ENCODE measurements at regions not wholly inside any gene's neighbourhood (a gene's known extent, or its start where the extent isn't known, plus 50 kb on each side); places are given as distances from the start of the nearest gene placed in this dataset.

- Histone ChIP-seq H3K27me3 (ENCODE audit: control insufficient read depth, insufficient read depth, low read length) (no peaks in the 10 kb centered on the region), H3K9me3 (ENCODE audit: control insufficient read depth, low read depth, low read length) (peaks cover 3% of the 10 kb centered on the region), H3K27ac (ENCODE audit: low read length) (no peak overlapping the region), H3K4me3 (ENCODE audit: low read length) (no peak overlapping the region), H3K9ac (ENCODE audit: low read length) (no peak overlapping the region), H3K4me1 (ENCODE audit: control insufficient read depth, low read depth, low read length) (no peaks in the 10 kb centered on the region), H3K36me3 (ENCODE audit: control insufficient read depth, low read depth, low read length) (no peaks in the 10 kb centered on the region)
These were observed 97.3 kb upstream of the FOXA2 start for GRCh38 chr20:22681591-22682248.

- H3K9ac ChIP-seq (ENCODE audit: low read length): no peak overlapping the region
- no peak overlapping the region for H3K4me3 ChIP-seq (ENCODE audit: low read length)
- no peaks in the 10 kb centered on the region for H3K27me3 ChIP-seq (ENCODE audit: control insufficient read depth, insufficient read depth, low read length)
- H3K4me1 ChIP-seq (ENCODE audit: control insufficient read depth, low read depth, low read length): no peaks in the 10 kb centered on the region
- H3K27ac ChIP-seq (ENCODE audit: low read length): no peak overlapping the region
- H3K9me3 ChIP-seq (ENCODE audit: control insufficient read depth, low read depth, low read length): peaks cover 3% of the 10 kb centered on the region
- no peaks in the 10 kb centered on the region for H3K36me3 ChIP-seq (ENCODE audit: control insufficient read depth, low read depth, low read length)
These were observed 98.0 kb upstream of the FOXA2 start for GRCh38 chr20:22682381-22682780.

- Histone ChIP-seq H3K36me3 (ENCODE audit: control insufficient read depth, low read depth, low read length) (no peaks in the 10 kb centered on the region), H3K9me3 (ENCODE audit: control insufficient read depth, low read depth, low read length) (no peaks in the 10 kb centered on the region), H3K4me3 (ENCODE audit: low read length) (no peak overlapping the region), H3K27me3 (ENCODE audit: control insufficient read depth, insufficient read depth, low read length) (no peaks in the 10 kb centered on the region), H3K9ac (ENCODE audit: low read length) (no peak overlapping the region), H3K27ac (ENCODE audit: low read length) (no peak overlapping the region), H3K4me1 (ENCODE audit: control insufficient read depth, low read depth, low read length) (no peaks in the 10 kb centered on the region)
These were observed 99.8 kb upstream of the FOXA2 start for GRCh38 chr20:22684072-22684762.

- H3K36me3 ChIP-seq (ENCODE audit: control insufficient read depth, low read depth, low read length): no peaks in the 10 kb centered on the region
- H3K9me3 ChIP-seq (ENCODE audit: control insufficient read depth, low read depth, low read length): no peaks in the 10 kb centered on the region
- no peak overlapping the region for H3K9ac ChIP-seq (ENCODE audit: low read length)
- H3K27ac ChIP-seq (ENCODE audit: low read length): no peak overlapping the region
- H3K27me3 ChIP-seq (ENCODE audit: control insufficient read depth, insufficient read depth, low read length): no peaks in the 10 kb centered on the region
- H3K4me1 ChIP-seq (ENCODE audit: control insufficient read depth, low read depth, low read length): no peaks in the 10 kb centered on the region
- no peak overlapping the region for H3K4me3 ChIP-seq (ENCODE audit: low read length)
These were observed 100.5 kb upstream of the FOXA2 start for GRCh38 chr20:22684763-22685443.

GRCh38 chr20:22686097-22686496, 101.7 kb upstream of the FOXA2 start:
- no peaks in the 10 kb centered on the region for H3K36me3 ChIP-seq (ENCODE audit: control insufficient read depth, low read depth, low read length)
- no peaks in the 10 kb centered on the region for H3K4me1 ChIP-seq (ENCODE audit: control insufficient read depth, low read depth, low read length)
- H3K9me3 ChIP-seq (ENCODE audit: control insufficient read depth, low read depth, low read length): no peaks in the 10 kb centered on the region
- H3K27ac ChIP-seq (ENCODE audit: low read length): no peak overlapping the region
- H3K9ac ChIP-seq (ENCODE audit: low read length): no peak overlapping the region
- no peaks in the 10 kb centered on the region for H3K27me3 ChIP-seq (ENCODE audit: control insufficient read depth, insufficient read depth, low read length)
- no peak overlapping the region for H3K4me3 ChIP-seq (ENCODE audit: low read length)

GRCh38 chr20:22687676-22688349, 103.4 kb upstream of the FOXA2 start:
- Histone ChIP-seq H3K4me3 (ENCODE audit: low read length) (no peak overlapping the region), H3K9me3 (ENCODE audit: control insufficient read depth, low read depth, low read length) (no peaks in the 10 kb centered on the region), H3K27ac (ENCODE audit: low read length) (no peak overlapping the region), H3K27me3 (ENCODE audit: control insufficient read depth, insufficient read depth, low read length) (no peaks in the 10 kb centered on the region), H3K4me1 (ENCODE audit: control insufficient read depth, low read depth, low read length) (peaks cover 4% of the 10 kb centered on the region), H3K9ac (ENCODE audit: low read length) (no peak overlapping the region), H3K36me3 (ENCODE audit: control insufficient read depth, low read depth, low read length) (no peaks in the 10 kb centered on the region)

- no peak overlapping the region for H3K27ac ChIP-seq (ENCODE audit: low read length)
- H3K4me3 ChIP-seq (ENCODE audit: low read length): no peak overlapping the region
- H3K9me3 ChIP-seq (ENCODE audit: control insufficient read depth, low read depth, low read length): no peaks in the 10 kb centered on the region
- no peaks in the 10 kb centered on the region for H3K27me3 ChIP-seq (ENCODE audit: control insufficient read depth, insufficient read depth, low read length)
- peaks cover 4% of the 10 kb centered on the region for H3K4me1 ChIP-seq (ENCODE audit: control insufficient read depth, low read depth, low read length)
- no peaks in the 10 kb centered on the region for H3K36me3 ChIP-seq (ENCODE audit: control insufficient read depth, low read depth, low read length)
- no peak overlapping the region for H3K9ac ChIP-seq (ENCODE audit: low read length)
These were observed 104.1 kb upstream of the FOXA2 start for GRCh38 chr20:22688485-22688884.

- no peak overlapping the region for H3K4me3 ChIP-seq (ENCODE audit: low read length)
- H3K27me3 ChIP-seq (ENCODE audit: control insufficient read depth, insufficient read depth, low read length): no peaks in the 10 kb centered on the region
- no peak overlapping the region for H3K9ac ChIP-seq (ENCODE audit: low read length)
- no peak overlapping the region for H3K27ac ChIP-seq (ENCODE audit: low read length)
- H3K36me3 ChIP-seq (ENCODE audit: control insufficient read depth, low read depth, low read length): no peaks in the 10 kb centered on the region
- H3K9me3 ChIP-seq (ENCODE audit: control insufficient read depth, low read depth, low read length): no peaks in the 10 kb centered on the region
- H3K4me1 ChIP-seq (ENCODE audit: control insufficient read depth, low read depth, low read length): peaks cover 4% of the 10 kb centered on the region
These were observed 104.9 kb upstream of the FOXA2 start for GRCh38 chr20:22689266-22689665.

- Histone ChIP-seq H3K27me3 (ENCODE audit: control insufficient read depth, insufficient read depth, low read length) (no peaks in the 10 kb centered on the region), H3K36me3 (ENCODE audit: control insufficient read depth, low read depth, low read length) (no peaks in the 10 kb centered on the region), H3K9me3 (ENCODE audit: control insufficient read depth, low read depth, low read length) (no peaks in the 10 kb centered on the region), H3K4me1 (ENCODE audit: control insufficient read depth, low read depth, low read length) (peaks cover 4% of the 10 kb centered on the region), H3K9ac (ENCODE audit: low read length) (no peak overlapping the region), H3K27ac (ENCODE audit: low read length) (no peak overlapping the region), H3K4me3 (ENCODE audit: low read length) (no peak overlapping the region)
These were observed 105.6 kb upstream of the FOXA2 start for GRCh38 chr20:22690000-22690399.

- Histone ChIP-seq H3K4me1 (ENCODE audit: control insufficient read depth, low read depth, low read length) (peaks cover 4% of the 10 kb centered on the region), H3K4me3 (ENCODE audit: low read length) (no peak overlapping the region), H3K27me3 (ENCODE audit: control insufficient read depth, insufficient read depth, low read length) (no peaks in the 10 kb centered on the region), H3K36me3 (ENCODE audit: control insufficient read depth, low read depth, low read length) (no peaks in the 10 kb centered on the region), H3K9me3 (ENCODE audit: control insufficient read depth, low read depth, low read length) (no peaks in the 10 kb centered on the region), H3K27ac (ENCODE audit: low read length) (no peak overlapping the region), H3K9ac (ENCODE audit: low read length) (no peak overlapping the region)
These were observed 106.3 kb upstream of the FOXA2 start for GRCh38 chr20:22690616-22691179.

- H3K4me1 ChIP-seq (ENCODE audit: control insufficient read depth, low read depth, low read length): peaks cover 4% of the 10 kb centered on the region
- H3K9ac ChIP-seq (ENCODE audit: low read length): no peak overlapping the region
- H3K4me3 ChIP-seq (ENCODE audit: low read length): no peak overlapping the region
- no peaks in the 10 kb centered on the region for H3K36me3 ChIP-seq (ENCODE audit: control insufficient read depth, low read depth, low read length)
- no peaks in the 10 kb centered on the region for H3K9me3 ChIP-seq (ENCODE audit: control insufficient read depth, low read depth, low read length)
- H3K27ac ChIP-seq (ENCODE audit: low read length): no peak overlapping the region
- H3K27me3 ChIP-seq (ENCODE audit: control insufficient read depth, insufficient read depth, low read length): no peaks in the 10 kb centered on the region
These were observed 107.2 kb upstream of the FOXA2 start for GRCh38 chr20:22691369-22692118.
